GM19025 (cell line): ENCODE measurements at regions not wholly inside any gene's neighbourhood (a gene's known extent, or its start where the extent isn't known, plus 50 kb on each side); places are given as distances from the start of the nearest gene placed in this dataset.
"Not testable (repeated sequence)": the region's sequence is repeated elsewhere in the genome, so short reads cannot be mapped to it uniquely, and the experiment has no call there.

Experiments used
- ATAC-seq: cut with Tn5 transposase; IDR thresholded peaks from one replicate; pipeline ENCODE4 v1.9.1; 2021; ENCODE audit warnings: mild to moderate bottlenecking, low read depth, moderate library complexity; ENCODE audit not compliant: unreplicated experiment

DNA sequence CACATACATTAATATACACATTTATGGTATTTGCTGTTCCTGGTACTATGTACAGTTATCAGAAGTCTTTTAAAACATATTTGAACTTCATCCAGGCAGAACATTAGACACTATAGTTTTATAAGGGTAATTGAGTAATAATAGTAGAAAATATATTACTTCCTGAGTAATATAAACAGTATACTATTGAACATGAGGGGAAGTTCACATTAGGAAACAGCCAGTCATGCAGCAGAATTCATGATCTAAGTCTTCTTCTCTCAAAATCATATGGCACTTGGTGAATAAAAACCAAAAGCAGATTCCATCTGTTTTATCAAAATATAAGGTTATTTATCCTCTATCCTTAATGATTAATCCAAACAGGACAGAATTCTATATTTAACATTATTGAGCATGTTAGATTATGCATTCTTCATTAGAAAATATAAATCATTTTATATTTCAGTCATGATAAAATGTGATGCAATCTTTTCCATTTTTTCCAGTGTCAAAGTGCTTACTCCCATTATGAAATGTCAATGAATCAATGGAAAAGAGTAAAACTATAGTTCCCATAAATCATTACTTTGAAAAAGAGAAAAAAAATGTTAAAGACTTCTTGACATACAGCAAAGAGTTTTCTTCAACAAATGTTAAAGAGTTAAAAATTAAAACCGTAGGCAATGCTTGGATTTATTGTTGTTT is 584.3 kb upstream of the TUSC1 start:
- no peak for ATAC-seq

DNA sequence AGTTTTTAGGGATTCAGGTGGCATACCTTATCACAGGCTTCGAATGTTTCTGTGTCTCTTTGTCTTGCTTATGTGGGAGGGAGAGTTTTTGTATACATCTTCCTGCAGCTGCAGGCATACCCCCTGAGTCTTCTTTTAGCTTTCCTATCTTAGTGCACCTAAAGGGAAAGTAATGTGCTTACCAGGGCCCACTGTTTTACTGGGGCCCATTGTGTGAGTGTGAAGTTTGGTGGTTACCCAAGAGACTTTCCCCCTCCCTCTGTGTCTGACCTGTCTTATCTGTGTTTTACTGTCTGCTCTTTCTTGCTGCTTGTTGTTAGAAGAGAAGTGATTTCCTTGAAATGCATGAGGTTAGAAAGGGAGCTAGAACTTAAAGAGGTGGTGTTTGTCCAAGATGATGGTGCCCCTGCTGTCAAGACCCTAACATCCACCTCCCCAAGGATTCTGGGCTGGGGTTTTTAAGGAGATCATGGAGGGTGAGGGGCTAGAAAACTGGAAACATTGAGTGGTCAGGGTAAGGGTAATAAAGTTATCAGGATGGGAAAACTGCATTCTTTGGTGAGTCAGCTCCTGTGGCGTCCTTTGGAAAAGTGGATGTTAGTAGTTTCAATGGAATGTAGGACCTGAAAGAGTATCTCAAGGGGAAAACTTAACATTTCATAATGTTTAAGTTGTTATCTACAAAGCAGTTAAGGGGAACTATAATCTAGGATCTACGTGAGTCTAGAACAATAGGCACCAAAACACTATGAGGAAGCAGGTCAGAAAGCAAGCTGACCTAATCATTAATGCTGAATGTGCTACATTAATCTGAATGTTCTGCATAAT is 583.5 kb upstream of the TUSC1 start:
- ATAC-seq, result no peak

DNA sequence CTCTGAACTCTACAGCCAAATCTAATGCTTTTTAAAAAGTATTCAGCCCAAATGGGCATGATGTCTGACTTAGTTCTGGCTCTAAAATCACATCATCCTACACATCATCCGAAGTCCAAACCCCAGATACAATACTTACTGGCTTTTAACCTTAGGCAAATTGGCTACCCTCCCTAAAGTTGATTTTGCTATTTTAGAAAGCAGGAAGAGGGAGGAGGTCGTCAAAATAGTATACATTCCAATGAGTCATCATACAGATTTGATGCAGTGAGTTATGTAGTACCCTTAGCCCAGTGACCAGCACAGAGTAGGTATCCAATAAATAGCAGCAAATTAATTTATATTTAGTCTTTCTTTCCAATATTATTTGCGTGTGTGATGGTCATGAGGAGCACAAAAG is 582.0 kb upstream of the TUSC1 start:
- ATAC-seq, result no peak

GRCh38 chr9:26247861-26248260 is 569.6 kb upstream of the TUSC1 start:
- ATAC-seq, result no peak

DNA sequence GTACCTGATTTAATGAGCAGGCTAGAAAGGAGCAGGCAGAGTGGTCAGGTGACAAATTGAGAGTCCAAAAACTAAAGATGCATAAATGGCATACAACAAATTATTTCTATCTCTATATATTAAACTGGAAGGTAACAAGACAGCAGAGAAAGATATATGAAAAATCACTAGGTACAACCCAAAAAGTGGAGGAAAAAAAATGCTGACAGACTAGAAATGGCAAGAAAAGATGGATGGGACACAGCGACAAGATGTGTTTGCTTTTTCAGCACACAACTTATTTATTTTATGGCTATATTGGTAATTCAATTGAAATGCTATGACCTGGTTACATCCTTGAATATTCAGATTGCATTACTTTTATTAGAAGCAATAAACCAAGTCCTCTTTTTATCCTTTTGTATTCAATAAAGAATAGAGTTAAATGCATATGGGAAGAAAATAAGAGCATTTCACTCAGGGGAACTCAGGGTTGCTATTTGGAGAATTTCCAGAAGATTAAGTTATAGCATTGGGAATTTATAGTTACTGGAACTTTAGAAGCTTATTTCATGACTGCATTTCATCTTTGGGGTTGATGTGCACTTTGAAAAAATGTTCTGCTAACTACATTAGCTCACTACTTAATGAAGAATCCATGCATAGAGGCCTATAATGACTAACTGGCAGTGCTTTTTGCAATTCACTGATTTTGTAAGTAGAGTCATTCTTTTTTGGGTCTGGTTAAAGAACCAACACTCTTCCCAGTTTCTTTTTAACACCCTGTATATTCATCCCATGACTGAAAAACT is 566.6 kb upstream of the TUSC1 start:
- no peak for ATAC-seq

DNA sequence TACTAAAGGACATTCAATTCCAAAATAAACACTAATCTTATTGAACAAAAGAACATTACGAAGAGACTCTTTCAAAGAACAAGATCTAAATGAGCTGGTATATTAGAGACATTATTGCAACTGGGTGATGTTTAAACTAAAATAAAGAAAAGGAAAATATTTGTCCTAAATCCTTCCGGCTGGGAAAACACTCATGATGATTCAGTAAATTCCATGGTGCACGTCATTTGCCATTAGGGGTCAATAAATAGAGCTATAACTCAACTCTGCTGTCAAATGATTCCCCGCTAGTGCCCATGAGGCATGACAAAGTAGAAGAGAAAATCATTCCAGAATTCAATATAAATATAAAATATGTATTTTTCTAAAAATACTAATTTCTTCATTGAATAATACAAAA is 565.5 kb upstream of the TUSC1 start:
- no peak for ATAC-seq

- no peak for ATAC-seq
Observed at GRCh38 chr9:26243029-26243697, 564.9 kb upstream of the TUSC1 start.

- no peak for ATAC-seq
Observed at GRCh38 chr9:26240020-26240419, 561.8 kb upstream of the TUSC1 start.

DNA sequence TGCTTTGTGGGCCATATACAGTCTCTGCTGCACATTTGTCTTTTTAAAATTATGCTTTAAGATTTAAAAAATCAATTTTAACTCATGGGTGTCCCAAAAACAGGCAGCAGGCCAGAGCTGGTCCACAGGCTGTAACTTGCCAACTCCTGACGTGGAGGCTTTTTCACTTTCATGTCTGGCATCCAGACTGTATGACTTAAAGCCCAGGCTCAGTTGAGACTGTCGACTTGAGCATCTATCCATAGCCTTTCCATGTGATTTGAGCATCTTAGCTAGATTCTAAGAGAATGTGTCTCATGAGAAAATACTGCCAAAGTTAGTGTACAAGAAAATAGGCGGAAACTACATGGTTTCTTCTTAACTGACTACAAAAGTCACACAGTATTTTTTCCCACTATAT is 559.0 kb upstream of the TUSC1 start:
- no peak for ATAC-seq

DNA sequence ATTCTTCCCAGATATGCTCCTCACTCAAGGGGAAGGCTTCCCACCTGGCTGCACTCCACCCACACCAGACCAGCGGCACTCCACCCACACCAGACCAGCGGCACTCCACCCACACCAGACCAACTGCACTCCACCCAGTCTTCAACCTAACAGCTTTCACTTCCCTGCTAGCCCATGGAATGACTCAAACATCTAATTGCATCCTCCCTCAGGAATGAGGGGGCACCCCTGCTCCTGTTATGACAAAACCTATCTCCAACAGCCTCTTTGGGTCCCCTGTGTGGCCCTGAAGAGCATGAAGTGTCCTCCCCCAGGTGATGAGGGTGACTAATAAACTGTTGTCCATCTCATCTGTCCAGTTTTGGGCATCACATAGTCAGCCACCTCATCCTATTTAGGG is 556.6 kb upstream of the TUSC1 start:
- ATAC-seq, result no peak

GRCh38 chr9:26231391-26231790 is 553.1 kb upstream of the TUSC1 start:
- ATAC-seq, result no peak

- ATAC-seq, result no peak
Observed at GRCh38 chr9:26229324-26230054, 551.2 kb upstream of the TUSC1 start.

- ATAC-seq, result no peak
Observed at GRCh38 chr9:26228273-26228672, 550.0 kb upstream of the TUSC1 start.

- ATAC-seq, result no peak
Observed at GRCh38 chr9:26221290-26221689, 543.0 kb upstream of the TUSC1 start.

DNA sequence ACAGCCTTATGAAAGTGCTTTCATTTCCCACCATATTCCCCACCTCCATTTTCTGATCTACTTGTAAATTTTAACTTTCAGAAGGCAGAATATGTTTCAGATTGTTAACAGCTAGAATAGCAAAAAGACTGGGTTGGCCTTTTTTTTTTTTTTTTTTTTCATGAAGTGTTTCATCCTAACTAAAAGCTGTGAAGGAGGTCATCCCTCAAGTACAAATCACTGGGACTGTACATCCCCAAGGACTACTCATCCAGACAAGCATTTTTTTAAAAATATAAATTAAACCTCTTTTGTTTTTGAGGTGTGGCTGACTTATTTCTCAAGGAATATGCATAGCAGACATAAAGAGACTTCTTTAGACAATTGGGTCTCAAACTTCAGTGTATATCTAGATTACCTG is 542.1 kb upstream of the TUSC1 start:
- no peak for ATAC-seq

- no peak for ATAC-seq
Observed at GRCh38 chr9:26219961-26220360, 541.7 kb upstream of the TUSC1 start.

DNA sequence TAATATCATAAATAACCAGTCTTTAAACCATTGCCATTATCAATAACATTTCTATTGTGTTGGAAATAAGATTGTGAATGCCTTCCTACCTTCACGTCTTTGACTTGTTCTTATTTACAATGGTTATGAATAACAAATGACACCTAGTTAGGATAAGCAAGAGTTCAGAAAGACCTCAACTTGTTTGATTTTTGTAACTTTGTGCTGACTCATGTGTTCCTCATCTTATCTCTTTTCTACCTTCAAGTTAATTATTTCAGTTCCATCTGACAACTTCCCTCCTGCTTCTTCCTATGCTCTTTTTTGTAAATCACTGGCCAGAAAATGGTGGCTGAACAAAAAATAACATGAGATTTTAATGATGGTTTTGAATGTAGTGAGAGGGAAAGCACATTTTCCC is 538.5 kb upstream of the TUSC1 start:
- ATAC-seq, result no peak

DNA sequence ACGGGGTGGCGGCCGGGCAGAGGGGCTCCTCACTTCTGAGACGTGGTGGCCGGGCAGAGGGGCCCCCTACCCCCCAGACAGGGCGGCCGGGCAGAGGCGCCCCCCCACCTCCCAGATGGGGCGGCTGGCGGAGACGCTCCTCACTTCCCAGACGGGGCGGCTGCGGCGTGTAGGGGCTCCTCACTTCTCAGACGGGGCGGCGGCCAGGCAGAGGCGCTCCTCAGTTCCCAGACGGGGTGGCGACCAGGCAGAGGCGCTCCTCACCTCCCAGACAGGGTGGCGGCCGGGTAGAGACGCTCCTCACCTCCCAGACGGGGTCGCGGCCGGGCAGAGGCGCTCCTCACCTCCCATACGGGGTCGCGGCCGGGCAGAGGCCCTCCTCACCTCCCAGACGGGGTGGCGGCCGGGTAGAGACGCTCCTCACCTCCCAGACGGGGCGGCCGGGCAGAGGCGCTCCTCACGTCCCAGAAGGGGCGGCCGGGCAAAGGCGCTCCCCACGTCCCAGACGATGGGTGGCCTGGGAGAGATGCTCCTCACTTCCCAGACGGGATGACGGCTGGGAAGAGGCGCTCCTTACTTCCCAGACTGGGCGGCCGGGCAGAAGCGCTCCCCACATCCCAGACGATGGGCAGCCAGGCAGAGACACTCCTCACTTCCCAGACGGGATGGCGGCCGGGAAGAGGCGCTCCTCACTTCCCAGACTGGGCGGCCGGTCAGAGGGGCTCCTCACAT is 536.6 kb upstream of the TUSC1 start:
- not testable (repeated sequence) for ATAC-seq

DNA sequence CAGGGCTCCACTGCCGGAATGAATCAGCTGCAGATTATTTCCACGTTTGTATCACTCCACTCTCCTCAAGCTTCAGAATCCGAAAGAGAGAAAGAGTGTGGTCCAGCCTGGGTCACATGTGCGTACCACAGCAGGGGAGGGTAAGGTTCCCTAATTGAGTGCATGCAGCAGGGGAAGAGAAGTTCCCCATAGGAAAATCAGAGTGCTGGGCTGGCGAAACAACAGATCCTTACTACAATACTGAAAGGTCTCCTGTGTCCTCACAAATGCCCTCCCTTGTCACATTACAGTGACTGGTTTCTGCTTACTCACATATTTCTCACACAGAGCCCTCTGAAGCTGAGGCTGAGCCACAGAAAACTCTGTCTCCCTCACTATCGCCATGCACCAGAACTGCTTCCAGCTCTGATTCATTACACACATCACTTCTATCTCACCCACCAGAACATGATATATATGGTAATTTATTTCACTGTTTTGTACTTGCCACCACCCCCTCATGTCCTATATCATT is 532.2 kb upstream of the TUSC1 start:
- no peak for ATAC-seq
